Tibial artery (tissue), 4 donors: ENCODE measurements at regions not wholly inside any gene's neighbourhood (a gene's known extent, or its start where the extent isn't known, plus 50 kb on each side); places are given as distances from the start of the nearest gene placed in this dataset.

Experiments used
- DNase-seq, 2 donors: peaks; one replicate each; pipeline ENCODE4 v3.0.0-alpha.2; 2019
- H3K27ac ChIP-seq, 2 donors: fragments of 200-600 bp; sonication (generic) in 1 of 2; 1 replicate in 1 of 2; 2 replicates in 1 of 2; pipeline ENCODE4 v1.5.1; 2018 to 2019; ENCODE audit warnings: mild to moderate bottlenecking in 1 of 2
- H3K27me3 ChIP-seq, 2 donors: fragments of 200-600 bp; sonication (generic) in 1 of 2; one replicate each; pipeline versions ENCODE4 v1.5.1 to v1.6.0; 2016 to 2019
- H3K36me3 ChIP-seq, 3 donors: fragments of 200-600 bp; sonication (generic) in 2 of 3; one replicate each; pipeline ENCODE4 v1.5.1; 2016 to 2019; ENCODE audit warnings: mild to moderate bottlenecking in 2 of 3
- H3K4me1 ChIP-seq, 4 donors: fragments of 200-600 bp; sonication (generic) in 2 of 4; 1 replicate in 3 of 4; 2 replicates in 1 of 4; pipeline ENCODE4 v1.5.1; 2016 to 2019
- H3K4me3 ChIP-seq, 2 donors: fragments of 200-600 bp; sonication (generic) in 1 of 2; 1 replicate in 1 of 2; 2 replicates in 1 of 2; pipeline ENCODE4 v1.5.1; 2018 to 2019; ENCODE audit warnings: mild to moderate bottlenecking in 2 of 2
- H3K9me3 ChIP-seq, 3 donors: fragments of 200-600 bp; sonication (generic) in 1 of 3; one replicate each; pipeline ENCODE4 v1.5.1; 2016 to 2019
- intact Hi-C: fragments of 100-400 bp; cut with DNase I; formaldehyde crosslinking; loops from one replicate; pipeline ENCODE4 v1.15.0; 2023; ENCODE audit warnings: low total_unique reads
- TF ChIP-seq, protein P1 (sequence below), 2 experiments: fragments of 200-600 bp in 1 of 2; fragments of 450-650 bp in 1 of 2; IDR thresholded peaks; one replicate each; pipeline ENCODE4 v1.5.1; 2017 to 2019; ENCODE audit warnings: antibody characterized with exemption in 2 of 2, mild to moderate bottlenecking in 1 of 2, moderate library complexity in 1 of 2

DNA sequence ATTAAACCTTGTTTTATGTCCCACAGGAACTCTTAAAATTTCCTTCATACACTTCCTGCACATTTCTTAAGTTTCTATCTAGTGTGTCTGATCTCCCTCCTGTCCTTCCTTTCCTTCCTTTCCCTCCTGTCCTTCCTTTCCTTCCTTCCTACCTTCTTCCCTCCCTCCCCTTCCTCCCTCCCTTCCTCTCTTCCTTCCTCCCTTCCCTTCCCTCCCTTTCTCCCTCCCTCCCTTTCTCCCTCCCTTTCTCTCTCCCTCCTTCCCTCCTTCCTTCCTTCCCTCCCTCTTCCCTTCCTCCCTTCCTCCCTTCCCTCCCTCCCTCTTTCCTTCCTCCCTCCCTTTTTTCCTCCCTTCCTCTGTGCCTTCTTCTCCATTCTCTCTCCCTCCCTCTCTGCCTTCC, 414.9 kb downstream of the ENC1 start:
- no peak for DNase-seq
- intact Hi-C loops, result no loop called here
- H3K36me3 ChIP-seq, result no peaks in the 10 kb centered on the region
- H3K27ac ChIP-seq, result no peak overlapping the region
- H3K4me1 ChIP-seq, result no peaks in the 10 kb centered on the region
- no peaks in the 10 kb centered on the region for H3K9me3 ChIP-seq
- no peaks in the 10 kb centered on the region for H3K27me3 ChIP-seq
- H3K4me3 ChIP-seq, result no peak overlapping the region
- TF ChIP-seq, protein P1, sequence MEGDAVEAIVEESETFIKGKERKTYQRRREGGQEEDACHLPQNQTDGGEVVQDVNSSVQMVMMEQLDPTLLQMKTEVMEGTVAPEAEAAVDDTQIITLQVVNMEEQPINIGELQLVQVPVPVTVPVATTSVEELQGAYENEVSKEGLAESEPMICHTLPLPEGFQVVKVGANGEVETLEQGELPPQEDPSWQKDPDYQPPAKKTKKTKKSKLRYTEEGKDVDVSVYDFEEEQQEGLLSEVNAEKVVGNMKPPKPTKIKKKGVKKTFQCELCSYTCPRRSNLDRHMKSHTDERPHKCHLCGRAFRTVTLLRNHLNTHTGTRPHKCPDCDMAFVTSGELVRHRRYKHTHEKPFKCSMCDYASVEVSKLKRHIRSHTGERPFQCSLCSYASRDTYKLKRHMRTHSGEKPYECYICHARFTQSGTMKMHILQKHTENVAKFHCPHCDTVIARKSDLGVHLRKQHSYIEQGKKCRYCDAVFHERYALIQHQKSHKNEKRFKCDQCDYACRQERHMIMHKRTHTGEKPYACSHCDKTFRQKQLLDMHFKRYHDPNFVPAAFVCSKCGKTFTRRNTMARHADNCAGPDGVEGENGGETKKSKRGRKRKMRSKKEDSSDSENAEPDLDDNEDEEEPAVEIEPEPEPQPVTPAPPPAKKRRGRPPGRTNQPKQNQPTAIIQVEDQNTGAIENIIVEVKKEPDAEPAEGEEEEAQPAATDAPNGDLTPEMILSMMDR (IDR thresholded peaks at IDR 0.05), result no peak

DNA sequence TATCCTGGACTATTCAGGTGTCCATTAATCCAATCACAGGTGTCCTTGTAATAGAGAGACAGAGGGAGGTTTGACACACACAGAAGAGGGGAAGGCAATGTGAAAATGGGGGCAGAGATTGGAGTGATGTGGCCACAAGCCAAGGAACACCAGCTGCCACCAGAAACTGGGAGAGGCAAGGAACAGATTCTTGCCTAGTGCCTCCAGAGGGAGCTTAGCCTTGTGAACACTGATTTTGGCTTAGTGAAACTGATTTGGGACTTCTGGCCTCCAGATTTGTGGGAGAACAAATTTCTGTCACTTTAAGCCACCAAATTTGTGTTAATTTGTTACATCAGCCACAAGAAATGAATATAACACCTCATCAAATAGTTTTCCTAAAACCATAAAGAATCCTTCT, 416.2 kb downstream of the ENC1 start:
- no peaks in the 10 kb centered on the region for H3K9me3 ChIP-seq
- intact Hi-C loops, result no loop called here
- no peak overlapping the region for H3K4me3 ChIP-seq
- no peak overlapping the region for H3K27ac ChIP-seq
- H3K27me3 ChIP-seq, result no peaks in the 10 kb centered on the region
- no peaks in the 10 kb centered on the region for H3K36me3 ChIP-seq
- TF ChIP-seq, protein P1 (IDR thresholded peaks at IDR 0.05), result no peak
- no peak for DNase-seq
- no peaks in the 10 kb centered on the region for H3K4me1 ChIP-seq

DNA sequence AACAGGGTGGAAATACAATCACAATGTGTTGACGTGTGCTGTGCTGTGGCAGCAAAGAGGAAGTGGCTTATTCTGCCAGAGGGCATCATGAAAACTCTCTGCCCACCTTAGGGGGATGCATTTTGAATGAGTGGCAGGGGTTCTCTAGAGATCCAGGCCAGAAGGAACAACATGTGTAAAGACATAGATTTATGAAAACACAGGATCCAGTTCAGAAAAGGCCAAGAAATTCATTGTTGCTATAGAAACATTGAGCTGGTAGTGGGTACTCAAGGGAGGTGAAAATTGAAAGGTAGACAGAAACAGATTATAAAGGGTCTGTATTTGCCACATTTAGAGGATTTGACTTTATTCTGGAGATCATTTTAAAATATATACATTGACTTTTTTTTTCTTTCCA, 417.7 kb downstream of the ENC1 start:
- TF ChIP-seq, protein P1 (IDR thresholded peaks at IDR 0.05), result no peak
- no peaks in the 10 kb centered on the region for H3K4me1 ChIP-seq
- no peak overlapping the region for H3K27ac ChIP-seq
- H3K9me3 ChIP-seq, result no peaks in the 10 kb centered on the region
- H3K27me3 ChIP-seq, result no peaks in the 10 kb centered on the region
- H3K4me3 ChIP-seq, result no peak overlapping the region
- no peak for DNase-seq
- H3K36me3 ChIP-seq, result no peaks in the 10 kb centered on the region
- intact Hi-C loops, result no loop called here

DNA sequence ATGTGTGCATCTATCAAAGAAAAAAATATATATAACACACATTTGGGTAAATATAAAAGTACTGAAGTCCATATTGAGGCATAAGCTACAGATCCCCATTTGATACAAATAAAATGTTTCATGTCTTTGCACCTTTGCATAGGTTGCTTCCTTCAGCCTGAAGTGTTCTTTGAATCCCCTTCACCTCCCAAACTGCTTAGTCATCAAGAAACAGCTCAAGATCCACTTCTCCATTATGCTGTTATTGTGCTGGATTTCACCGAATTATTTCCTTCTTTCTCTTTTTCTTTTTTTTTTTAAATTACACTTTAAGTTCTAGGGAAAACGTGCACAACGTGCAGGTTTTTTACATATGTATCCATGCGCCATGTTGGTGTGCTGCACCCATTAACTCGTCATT, 419.1 kb downstream of the ENC1 start:
- TF ChIP-seq, protein P1 (IDR thresholded peaks at IDR 0.05), result no peak
- intact Hi-C loops, result no loop called here

DNA sequence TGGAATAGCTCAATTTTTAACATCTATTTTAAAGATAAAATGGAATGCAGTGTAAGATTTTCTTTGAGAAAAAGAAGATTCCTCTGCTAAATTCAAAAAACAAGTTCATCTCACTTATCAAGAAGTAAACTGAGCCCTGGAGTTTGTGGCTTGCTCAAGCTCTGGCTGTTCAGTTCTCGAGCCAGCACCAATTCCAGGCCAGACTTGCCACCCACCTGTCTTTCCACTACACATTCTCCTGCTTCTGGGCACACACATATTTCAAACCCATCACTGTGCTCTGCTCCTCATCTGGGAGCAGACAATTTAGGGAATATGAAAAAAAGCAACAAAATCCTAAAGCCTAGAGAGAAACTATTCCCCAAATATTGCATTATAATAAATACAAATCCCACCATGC, 424.5 kb downstream of the ENC1 start:
- Histone ChIP-seq H3K4me1 (no peaks in the 10 kb centered on the region), H3K27ac (no peak overlapping the region), H3K9me3 (no peaks in the 10 kb centered on the region), H3K4me3 (no peak overlapping the region), H3K27me3 (no peaks in the 10 kb centered on the region), H3K36me3 (no peaks in the 10 kb centered on the region)
- no peak for DNase-seq
- intact Hi-C loops, result no loop called here
- TF ChIP-seq, protein P1 (IDR thresholded peaks at IDR 0.05), result no peak

More for the DNA sequence above, 419.1 kb downstream of the ENC1 start:
- H3K27me3 ChIP-seq, result no peaks in the 10 kb centered on the region
- H3K4me1 ChIP-seq, result no peaks in the 10 kb centered on the region
- H3K27ac ChIP-seq, result no peak overlapping the region
- no peak for DNase-seq
- no peaks in the 10 kb centered on the region for H3K36me3 ChIP-seq
- no peaks in the 10 kb centered on the region for H3K9me3 ChIP-seq
- H3K4me3 ChIP-seq, result no peak overlapping the region

DNA sequence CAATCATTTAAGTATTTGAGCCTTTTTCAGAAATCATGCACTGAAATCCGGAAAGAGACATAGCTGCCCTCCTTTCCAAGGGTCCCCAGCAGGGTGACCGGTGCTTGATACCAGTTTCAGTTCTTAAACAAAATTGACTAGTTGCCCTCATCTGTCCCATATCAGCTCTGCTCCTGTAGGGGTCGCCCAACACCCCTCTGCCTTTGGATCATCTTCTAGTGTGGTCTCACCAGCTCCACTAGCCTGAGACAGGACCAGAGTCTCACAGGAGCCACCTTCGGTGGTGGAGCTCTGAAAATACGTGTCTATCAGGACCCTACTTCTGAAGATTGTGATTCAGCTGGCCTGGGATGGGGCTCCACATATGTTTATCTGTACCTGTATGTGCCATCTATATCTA, 428.2 kb downstream of the ENC1 start:
- intact Hi-C loops, result no loop called here
- Histone ChIP-seq H3K36me3 (no peaks in the 10 kb centered on the region), H3K4me1 (peaks cover 0 to 5% (median under 1%) of the 10 kb centered on the region in 4 donors), H3K9me3 (no peaks in the 10 kb centered on the region), H3K27me3 (no peaks in the 10 kb centered on the region), H3K4me3 (no peak overlapping the region), H3K27ac (no peak overlapping the region)
- TF ChIP-seq, protein P1 (IDR thresholded peaks at IDR 0.05), result no peak
- no peak for DNase-seq
